Coronary artery (tissue), 2 donors: ENCODE measurements at regions not wholly inside any gene's neighbourhood (a gene's known extent, or its start where the extent isn't known, plus 50 kb on each side); places are given as distances from the start of the nearest gene placed in this dataset.

Source experiments
- DNase-seq: peaks from one replicate; pipeline ENCODE4 v3.0.0-alpha.2; 2017; ENCODE audit warnings: low spot score
- H3K27ac ChIP-seq, 2 donors: fragments of 200-600 bp; sonication (generic); one replicate each; pipeline ENCODE4 v1.5.1; 2016 to 2019
- H3K4me3 ChIP-seq: fragments of 200-600 bp; sonication (generic); 2 replicates; pipeline ENCODE4 v1.5.1; 2016; ENCODE audit warnings: mild to moderate bottlenecking, moderate library complexity
- TF ChIP-seq, protein P1 (sequence below): fragments of 200-600 bp; sonication (generic); IDR thresholded peaks from one replicate; pipeline ENCODE4 v1.5.1; 2019; ENCODE audit warnings: antibody characterized with exemption

DNA sequence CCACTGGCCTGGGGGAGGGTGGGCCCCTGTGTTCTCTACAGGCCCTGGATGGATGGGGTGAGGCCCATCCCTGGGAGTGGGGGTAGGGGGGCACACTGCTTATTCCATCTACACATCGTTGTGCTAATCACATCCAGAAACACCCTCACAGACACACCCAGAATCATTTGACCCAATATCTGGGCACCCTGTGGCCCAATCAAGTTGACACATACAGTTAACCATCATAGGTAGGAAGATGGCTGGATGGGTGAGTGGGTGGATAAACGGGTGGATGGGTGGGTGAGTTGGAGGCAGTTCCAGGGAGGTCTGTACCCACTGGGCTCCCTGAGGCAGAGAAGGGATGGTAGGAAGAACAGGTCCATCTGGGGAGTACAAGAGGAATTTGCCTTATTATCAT, 81.3 kb upstream of the LINC01488 start:
- TF ChIP-seq, protein P1, sequence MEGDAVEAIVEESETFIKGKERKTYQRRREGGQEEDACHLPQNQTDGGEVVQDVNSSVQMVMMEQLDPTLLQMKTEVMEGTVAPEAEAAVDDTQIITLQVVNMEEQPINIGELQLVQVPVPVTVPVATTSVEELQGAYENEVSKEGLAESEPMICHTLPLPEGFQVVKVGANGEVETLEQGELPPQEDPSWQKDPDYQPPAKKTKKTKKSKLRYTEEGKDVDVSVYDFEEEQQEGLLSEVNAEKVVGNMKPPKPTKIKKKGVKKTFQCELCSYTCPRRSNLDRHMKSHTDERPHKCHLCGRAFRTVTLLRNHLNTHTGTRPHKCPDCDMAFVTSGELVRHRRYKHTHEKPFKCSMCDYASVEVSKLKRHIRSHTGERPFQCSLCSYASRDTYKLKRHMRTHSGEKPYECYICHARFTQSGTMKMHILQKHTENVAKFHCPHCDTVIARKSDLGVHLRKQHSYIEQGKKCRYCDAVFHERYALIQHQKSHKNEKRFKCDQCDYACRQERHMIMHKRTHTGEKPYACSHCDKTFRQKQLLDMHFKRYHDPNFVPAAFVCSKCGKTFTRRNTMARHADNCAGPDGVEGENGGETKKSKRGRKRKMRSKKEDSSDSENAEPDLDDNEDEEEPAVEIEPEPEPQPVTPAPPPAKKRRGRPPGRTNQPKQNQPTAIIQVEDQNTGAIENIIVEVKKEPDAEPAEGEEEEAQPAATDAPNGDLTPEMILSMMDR = no peak
- Histone ChIP-seq H3K4me3 (no peak overlapping the region), H3K27ac (no peak overlapping the region)
- DNase-seq = no peak

DNA sequence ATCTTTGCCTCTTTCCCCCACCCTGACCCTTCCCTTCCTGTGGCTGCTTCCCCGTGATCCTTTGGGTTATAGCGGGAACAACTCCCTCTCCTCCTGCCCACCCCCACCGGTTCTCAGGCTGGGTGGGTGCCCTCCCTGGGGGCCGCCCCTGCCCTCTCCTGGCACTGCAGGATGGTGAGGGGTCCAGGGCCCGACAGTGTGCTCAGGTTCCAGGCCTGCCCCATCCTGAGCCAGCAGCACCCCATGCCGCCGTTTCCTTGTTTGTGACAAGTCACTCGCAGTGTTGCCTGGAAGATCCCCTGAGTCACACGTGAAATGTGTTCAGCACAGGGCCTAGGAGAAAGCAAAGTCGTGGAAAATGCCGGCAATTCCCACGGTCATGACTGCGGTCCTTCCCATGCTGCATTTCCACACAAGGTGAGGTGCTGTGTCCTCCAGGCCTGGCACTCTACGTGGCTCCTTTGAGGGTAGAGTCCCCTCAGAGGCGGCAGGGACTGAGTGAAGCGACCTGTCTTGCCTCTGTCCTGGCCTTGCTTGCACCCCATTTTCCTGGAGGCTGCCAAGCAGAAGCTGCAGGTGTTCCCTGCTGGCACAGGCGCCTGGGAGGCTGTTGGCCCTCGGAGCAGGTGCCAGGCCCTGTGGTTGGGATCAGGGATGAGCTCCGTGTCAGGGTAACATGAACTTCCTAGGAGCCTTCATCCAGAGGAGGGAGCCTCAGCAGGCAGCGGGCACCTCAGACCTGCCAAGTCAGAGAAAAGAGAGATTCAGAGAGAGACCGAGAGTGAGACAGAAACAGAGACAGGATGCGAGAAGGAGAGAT, 80.5 kb upstream of the LINC01488 start:
- no peak overlapping the region for H3K27ac ChIP-seq
- H3K4me3 ChIP-seq = no peak overlapping the region
- TF ChIP-seq, protein P1 = no peak
- no peak for DNase-seq

DNA sequence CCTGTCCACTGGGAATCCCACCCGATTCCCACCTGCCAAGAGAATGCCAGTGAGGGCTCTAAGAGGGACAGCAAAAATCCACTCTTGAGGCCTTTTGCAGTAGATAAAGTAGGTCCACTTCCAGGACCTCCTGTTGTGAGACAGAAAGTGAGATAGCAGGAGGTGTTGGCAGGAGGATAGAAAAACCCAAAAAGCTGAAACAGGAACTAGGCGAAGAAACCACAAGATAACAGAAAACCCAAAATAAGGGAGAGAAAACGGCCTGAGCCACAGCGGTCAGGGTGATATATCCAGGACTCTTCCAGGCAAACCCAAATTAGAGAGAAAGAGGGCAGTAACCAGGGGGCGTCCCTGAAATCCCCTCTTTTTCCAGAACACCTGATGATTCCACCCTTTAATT, 79.7 kb upstream of the LINC01488 start:
- Histone ChIP-seq H3K4me3 (no peak overlapping the region), H3K27ac (no peak overlapping the region)
- no peak for DNase-seq
- TF ChIP-seq, protein P1 = no peak

GRCh38 chr11:69402251-69402887, 79.1 kb upstream of the LINC01488 start:
- DNase-seq = no peak
- H3K27ac ChIP-seq = no peak overlapping the region
- TF ChIP-seq, protein P1 = no peak
- no peak overlapping the region for H3K4me3 ChIP-seq

DNA sequence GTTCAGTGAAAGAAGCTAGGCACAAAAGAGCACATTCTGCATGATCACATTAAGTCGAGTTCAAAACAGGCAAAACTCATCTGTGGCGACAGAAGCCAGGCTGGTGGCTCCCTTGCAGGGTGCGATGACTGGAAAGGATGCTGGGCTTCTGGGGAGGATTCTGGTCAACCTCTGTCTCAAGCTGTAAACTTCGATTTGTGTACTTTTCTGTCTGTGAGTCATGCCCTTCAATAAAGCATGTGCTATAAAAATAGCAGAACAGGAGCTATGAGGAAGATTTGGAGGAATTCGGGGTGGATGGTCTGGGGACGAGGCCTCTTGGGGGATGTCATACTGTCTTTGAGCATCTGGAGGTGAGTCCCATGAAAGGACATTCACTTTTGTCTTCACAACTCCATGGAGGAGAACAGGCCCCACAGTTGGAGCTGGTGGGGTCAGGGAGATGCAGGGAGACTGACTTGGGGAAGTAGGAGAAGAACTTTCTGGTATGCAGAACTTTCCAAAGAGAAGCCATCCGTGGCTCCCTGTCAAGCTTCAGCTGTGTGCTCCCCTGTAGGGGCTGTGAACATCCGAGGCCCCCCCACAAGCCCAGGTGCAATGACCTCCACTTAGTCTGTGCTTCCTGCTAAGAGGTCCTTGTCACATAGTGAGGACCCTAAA, 77.8 kb upstream of the LINC01488 start:
- Histone ChIP-seq H3K4me3 (no peak overlapping the region), H3K27ac (no peak overlapping the region)
- TF ChIP-seq, protein P1 = no peak
- DNase-seq = no peak

- TF ChIP-seq, protein P1 = no peak
- Histone ChIP-seq H3K4me3 (no peak overlapping the region), H3K27ac (no peak overlapping the region)
- DNase-seq = no peak
These were observed 75.4 kb upstream of the LINC01488 start for GRCh38 chr11:69406060-69406459.
